Stimulated activated CD8-positive, alpha-beta memory T cell treated with anti-CD3 and anti-CD28 coated beads, Interleukin-7, amount 100 ng/mL, for 4 hours (primary cell): ENCODE measurements at regions not wholly inside any gene's neighbourhood (a gene's known extent, or its start where the extent isn't known, plus 50 kb on each side); places are given as distances from the start of the nearest gene placed in this dataset.

ENCODE experiments used
- DNase-seq, 2 donors: peaks; one replicate each; pipeline ENCODE4 v3.0.0-alpha.2; 2020; ENCODE audit warnings: low read depth in 2 of 2

GRCh38 chr15:25969886-25970285 lies 106.8 kb upstream of the ATP10A start:
- no peak for DNase-seq

- no peak for DNase-seq
Measured at GRCh38 chr15:25967116-25967515, 104.0 kb upstream of the ATP10A start.

- no peak for DNase-seq
Measured at GRCh38 chr15:25965326-25965725, 102.2 kb upstream of the ATP10A start.

GRCh38 chr15:25960273-25960672 lies 97.1 kb upstream of the ATP10A start:
- DNase-seq = no peak

GRCh38 chr15:25959100-25959499 lies 96.0 kb upstream of the ATP10A start:
- no peak for DNase-seq

GRCh38 chr15:25955628-25956027 lies 92.5 kb upstream of the ATP10A start:
- no peak for DNase-seq

DNA sequence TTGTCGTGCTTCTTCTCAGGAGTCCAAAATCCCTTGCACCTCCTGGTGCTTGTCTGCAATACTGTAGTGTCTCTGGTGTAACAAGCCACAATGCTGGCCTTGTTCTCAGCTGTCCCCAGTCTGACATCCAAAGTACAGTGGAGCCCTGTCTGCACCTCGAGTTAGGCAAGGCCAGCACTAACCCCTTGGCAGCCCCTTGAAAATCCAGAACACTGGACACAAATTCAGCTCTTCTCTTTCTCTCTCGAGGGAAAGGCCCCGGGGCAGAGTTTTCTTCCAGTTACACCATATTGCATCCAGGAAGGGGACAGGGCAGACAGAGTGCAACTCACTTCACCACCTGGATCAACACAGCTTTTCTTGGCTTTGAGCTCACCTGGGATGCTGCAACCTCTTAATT lies 91.3 kb upstream of the ATP10A start:
- no peak for DNase-seq

DNA sequence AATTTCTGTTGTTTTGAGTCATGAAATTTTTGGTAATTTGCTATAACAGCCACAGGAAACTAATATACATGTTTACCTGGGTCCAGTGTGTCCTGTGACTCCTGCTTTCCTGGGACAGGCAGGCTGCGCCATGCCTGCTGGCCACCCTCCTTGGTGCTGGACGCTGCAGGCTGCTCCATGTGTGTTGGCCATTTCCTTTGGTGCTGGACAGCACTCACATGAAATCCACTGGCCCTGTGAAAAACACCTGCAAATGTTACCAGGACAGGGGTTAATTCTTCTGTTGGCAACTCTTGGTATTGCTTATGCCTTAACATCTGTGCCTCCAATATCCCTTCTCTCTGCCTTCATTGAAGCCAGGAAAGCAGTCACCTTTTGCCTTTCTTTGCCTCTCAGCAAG lies 86.9 kb upstream of the ATP10A start:
- no peak for DNase-seq

DNA sequence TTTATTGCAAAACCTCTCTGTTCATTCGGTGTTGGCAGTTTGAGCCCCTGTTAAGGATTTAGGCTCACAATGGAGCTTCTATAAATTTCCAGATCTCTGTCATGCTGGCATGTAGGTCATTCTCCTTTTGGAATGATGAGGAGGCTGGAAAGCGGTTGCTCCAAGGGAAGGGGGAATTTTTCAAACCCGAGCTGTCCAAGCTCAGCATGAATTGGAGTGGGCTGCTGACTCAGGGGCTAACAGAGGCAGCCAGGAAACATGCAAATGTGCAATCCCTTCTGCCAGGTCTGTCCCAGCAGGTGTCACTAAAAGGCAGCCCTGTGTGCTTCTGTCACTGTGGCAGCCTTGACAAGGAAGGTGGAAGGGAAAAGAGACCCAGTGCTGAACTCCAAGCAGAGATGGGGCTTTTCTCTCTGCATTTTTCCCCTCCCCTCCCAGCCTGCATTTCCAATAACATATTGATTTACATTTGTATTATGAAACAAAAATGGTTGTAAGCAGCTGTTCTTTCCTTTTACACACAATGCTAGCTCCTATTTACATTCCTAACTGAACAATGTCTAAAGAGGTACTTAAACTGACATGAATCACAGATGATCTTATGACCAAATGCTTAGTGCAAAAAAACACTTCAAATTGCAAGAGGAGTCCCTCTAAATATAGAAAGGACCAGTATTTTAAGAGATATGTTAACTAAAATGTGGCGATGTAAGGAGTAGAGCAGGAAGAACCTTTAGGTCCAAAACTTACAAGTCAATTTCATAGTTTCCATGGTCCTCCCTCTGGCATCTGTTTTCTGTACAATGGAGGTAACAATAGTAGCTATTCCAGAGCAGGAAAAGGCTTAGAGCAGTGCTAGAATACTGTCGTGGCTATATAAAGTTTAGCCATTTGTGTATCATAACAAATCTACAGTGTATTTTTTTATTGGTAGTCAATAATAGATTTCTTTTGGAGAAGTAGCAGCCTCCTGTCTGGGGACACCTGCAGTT lies 84.5 kb upstream of the ATP10A start:
- no peak for DNase-seq

GRCh38 chr15:25946241-25946805 lies 83.2 kb upstream of the ATP10A start:
- no peak for DNase-seq

GRCh38 chr15:25944386-25944785 lies 81.3 kb upstream of the ATP10A start:
- DNase-seq = no peak

DNA sequence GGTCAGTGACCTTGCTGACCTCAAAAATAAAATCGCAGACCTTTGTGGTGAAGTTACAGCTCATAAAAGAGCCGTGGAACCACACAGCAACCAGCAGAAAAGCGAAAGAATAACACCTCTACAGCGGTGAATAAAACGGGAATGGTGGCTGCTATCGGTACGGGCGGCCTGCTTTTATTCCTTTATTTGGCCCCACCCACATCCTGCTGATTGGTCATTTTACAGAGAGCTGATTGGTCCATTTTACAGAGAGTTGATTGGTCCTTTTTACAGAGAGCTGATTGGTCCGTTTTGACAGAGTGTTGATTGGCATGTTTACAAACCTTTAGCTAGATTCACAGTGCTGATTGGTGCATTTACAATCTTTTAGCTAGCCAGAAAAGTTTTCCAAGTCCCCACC lies 80.7 kb upstream of the ATP10A start:
- no peak for DNase-seq

DNA sequence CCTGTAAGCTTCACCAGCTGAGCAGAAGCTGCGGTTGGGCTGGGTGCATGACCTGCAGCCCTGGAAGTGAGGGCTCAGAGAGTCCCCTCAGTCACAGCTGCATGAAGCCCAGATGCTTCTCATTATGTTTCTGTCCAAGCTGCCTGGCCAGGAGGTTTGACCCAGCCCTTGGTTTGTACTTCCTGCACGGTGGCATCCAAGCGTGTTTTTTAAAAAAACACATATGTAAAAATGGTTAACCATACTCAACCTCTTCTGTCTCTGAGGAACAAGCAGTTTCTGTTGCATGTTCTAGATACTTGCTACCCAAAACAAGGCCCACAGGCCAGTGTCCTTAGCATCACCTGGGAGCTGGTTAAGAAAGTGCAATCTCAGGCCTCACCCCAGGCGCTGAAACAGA lies 76.0 kb upstream of the ATP10A start:
- no peak for DNase-seq

DNA sequence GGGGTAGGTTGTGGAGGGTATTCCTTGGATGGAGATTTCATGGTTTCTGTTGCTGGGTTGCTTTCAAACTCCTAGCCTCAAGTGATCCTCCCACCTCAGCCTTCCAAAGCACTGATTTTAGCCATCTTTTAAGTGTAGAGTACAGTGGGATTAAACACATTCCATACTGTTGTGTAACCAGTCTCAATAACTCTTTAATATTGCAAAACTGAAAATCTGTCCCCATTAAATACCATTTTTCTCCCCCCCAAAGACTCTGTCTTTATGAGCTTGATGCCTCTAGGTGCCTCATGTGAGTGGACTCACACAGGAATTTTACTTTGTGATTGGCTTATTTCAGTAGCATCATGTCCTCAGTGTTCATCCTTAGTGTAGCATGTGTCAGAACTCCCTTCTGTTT lies 74.7 kb upstream of the ATP10A start:
- DNase-seq = no peak

- DNase-seq = no peak
Measured at GRCh38 chr15:25936004-25936403, 72.9 kb upstream of the ATP10A start.

GRCh38 chr15:25933456-25934158 lies 70.5 kb upstream of the ATP10A start:
- peak; percentile 42 to 54 for DNase-seq

GRCh38 chr15:25932696-25933095 lies 69.6 kb upstream of the ATP10A start:
- DNase-seq = no peak

DNA sequence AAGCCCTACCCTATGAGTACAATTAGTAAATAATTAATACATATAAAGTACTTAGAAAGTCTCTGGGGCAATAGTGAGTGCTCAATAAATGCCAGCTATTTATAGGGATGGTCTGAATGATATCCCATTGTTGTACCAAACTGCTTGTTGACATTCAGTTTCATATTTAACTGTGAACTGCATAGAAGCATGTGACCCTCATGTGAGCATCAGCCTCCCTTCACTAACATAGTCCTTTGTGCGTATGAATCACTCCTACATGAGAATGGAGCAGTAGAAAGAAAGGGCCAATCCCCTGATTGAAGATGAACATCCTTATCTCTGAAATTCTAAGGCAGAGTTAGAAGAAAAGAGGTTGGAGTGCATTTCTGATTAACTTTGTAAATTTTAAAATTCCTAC lies 68.7 kb upstream of the ATP10A start:
- no peak for DNase-seq

DNA sequence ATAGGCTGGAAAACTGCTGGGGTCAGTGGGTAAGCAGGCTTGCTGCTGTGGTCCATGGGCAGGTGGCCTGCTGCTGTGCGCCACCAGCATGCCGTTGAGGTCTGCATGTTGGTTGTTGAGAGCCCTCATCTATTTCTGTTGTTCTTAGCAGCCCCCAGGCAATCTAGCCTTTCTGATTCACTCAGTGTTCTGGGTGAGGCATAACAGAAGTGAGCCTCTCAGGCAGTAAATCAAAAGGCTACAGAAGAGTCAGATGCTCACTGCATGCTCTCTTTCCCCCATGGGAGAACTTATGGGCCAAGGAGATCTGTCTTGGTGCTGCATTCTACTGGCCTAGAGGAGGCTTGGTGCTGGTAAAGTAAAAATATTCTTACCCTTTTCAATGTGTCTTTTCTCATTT lies 67.8 kb upstream of the ATP10A start:
- no peak for DNase-seq
